Thyroid gland (tissue), 4 donors: ENCODE measurements at regions not wholly inside any gene's neighbourhood (a gene's known extent, or its start where the extent isn't known, plus 50 kb on each side); places are given as distances from the start of the nearest gene placed in this dataset.

Experiments
- POLR2A ChIP-seq, 2 donors: fragments of 450-650 bp; IDR thresholded peaks; one replicate each; pipeline ENCODE4 v1.6.1; 2017; ENCODE audit warnings: antibody characterized with exemption in 2 of 2, mild to moderate bottlenecking in 2 of 2, moderate library complexity in 1 of 2
- TF ChIP-seq, protein P1 (sequence below), 6 experiments: fragments of 200-600 bp in 3 of 6; fragments of 450-650 bp in 3 of 6; sonication (generic) in 3 of 6; IDR thresholded peaks; one replicate each; pipeline ENCODE4 v1.5.1; 2016 to 2019; ENCODE audit warnings: antibody characterized with exemption in 6 of 6, mild to moderate bottlenecking in 2 of 6, inconsistent platforms in 1 of 6, moderate library complexity in 1 of 6

DNA sequence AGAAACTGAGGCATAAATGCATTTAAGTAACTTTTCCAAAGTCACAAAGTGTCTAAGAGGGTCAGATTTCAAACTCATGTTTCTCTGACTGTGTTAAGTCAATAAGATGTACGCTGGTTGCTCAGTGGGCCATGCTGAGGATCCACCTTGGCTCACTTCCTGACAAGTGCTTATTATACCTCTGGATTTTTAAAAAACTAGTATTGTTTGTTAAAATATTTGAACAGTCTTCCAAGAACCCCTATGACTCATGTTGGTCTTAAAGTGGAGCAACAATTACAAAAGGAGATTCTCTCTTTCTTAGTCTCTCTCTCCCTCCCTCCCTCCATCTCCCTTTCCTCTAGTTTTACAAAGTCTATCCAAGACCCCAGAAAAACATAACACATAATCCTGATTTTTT lies 1050.2 kb downstream of the AGBL1 start:
- TF ChIP-seq, protein P1, sequence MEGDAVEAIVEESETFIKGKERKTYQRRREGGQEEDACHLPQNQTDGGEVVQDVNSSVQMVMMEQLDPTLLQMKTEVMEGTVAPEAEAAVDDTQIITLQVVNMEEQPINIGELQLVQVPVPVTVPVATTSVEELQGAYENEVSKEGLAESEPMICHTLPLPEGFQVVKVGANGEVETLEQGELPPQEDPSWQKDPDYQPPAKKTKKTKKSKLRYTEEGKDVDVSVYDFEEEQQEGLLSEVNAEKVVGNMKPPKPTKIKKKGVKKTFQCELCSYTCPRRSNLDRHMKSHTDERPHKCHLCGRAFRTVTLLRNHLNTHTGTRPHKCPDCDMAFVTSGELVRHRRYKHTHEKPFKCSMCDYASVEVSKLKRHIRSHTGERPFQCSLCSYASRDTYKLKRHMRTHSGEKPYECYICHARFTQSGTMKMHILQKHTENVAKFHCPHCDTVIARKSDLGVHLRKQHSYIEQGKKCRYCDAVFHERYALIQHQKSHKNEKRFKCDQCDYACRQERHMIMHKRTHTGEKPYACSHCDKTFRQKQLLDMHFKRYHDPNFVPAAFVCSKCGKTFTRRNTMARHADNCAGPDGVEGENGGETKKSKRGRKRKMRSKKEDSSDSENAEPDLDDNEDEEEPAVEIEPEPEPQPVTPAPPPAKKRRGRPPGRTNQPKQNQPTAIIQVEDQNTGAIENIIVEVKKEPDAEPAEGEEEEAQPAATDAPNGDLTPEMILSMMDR (IDR thresholded peaks at IDR 0.05), result no peak
- no peak for TF ChIP-seq POLR2A (IDR thresholded peaks at IDR 0.05)
